ENCODE measurements at regions not wholly inside any gene's neighbourhood (a gene's known extent, or its start where the extent isn't known, plus 50 kb on each side); places are given as distances from the start of the nearest gene placed in this dataset.
"Not testable (repeated sequence)": the region's sequence is repeated elsewhere in the genome, so short reads cannot be mapped to it uniquely, and the experiment has no call there.

DNA sequence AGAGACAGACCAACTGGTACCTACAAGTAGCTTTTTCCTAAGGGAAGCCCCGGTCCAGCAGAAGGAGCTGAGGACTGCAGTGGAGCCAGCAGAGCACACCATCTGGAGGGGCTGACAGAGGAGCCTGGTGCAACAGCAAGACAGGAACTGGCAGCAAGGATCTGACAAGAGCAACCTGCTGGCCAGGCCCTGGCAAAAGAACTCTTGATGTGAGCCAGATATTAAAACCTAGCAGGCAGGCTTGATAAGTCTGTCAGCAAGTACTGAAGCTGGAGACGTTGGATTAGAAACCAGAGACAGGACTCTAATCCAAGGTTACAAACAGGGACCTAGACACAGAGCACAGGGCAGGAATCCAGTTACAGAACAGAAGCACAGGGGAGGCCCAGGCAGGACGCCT is 260.7 kb upstream of the MGAT5 start:
- no peak for TF ChIP-seq MYC (IDR thresholded peaks at IDR 0.05; ENCODE audit: low read depth, low read length)
- TF ChIP-seq MAX (IDR thresholded peaks at IDR 0.05; ENCODE audit: low read depth, low read length), result no peak
- TF ChIP-seq POLR2A (IDR thresholded peaks at IDR 0.05; ENCODE audit: extremely low read depth, insufficient read length), result no peak
- TF ChIP-seq, protein P1, sequence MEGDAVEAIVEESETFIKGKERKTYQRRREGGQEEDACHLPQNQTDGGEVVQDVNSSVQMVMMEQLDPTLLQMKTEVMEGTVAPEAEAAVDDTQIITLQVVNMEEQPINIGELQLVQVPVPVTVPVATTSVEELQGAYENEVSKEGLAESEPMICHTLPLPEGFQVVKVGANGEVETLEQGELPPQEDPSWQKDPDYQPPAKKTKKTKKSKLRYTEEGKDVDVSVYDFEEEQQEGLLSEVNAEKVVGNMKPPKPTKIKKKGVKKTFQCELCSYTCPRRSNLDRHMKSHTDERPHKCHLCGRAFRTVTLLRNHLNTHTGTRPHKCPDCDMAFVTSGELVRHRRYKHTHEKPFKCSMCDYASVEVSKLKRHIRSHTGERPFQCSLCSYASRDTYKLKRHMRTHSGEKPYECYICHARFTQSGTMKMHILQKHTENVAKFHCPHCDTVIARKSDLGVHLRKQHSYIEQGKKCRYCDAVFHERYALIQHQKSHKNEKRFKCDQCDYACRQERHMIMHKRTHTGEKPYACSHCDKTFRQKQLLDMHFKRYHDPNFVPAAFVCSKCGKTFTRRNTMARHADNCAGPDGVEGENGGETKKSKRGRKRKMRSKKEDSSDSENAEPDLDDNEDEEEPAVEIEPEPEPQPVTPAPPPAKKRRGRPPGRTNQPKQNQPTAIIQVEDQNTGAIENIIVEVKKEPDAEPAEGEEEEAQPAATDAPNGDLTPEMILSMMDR (IDR thresholded peaks at IDR 0.05; ENCODE audit: low read depth, low read length), result no peak
- no peak overlapping the region for H3K4me3 ChIP-seq (ENCODE audit: low read depth, low read length)
- DNase-seq (ENCODE audit: low read depth), result no peak

DNA sequence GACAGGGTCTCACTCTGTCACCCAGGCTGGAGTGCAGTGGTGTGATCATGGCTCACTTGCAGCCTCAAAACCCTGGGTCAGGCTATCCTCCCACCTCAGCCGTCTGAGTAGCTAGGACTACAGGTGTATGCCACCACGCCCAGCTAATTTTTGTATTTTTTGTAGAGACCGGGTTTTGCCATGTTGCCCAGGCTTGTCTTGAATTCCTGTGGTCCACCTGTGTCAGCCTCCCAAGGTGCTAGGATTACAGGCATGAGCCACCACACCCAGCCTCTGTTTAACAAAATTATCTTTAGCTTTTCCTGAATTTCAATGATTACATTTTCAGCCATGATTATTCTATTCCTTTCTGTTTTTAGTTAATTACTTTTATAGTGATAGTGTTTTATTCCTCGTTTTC is 255.1 kb upstream of the MGAT5 start:
- H3K4me3 ChIP-seq (ENCODE audit: low read depth, low read length); DNase-seq (ENCODE audit: low read depth): not testable (repeated sequence)

DNA sequence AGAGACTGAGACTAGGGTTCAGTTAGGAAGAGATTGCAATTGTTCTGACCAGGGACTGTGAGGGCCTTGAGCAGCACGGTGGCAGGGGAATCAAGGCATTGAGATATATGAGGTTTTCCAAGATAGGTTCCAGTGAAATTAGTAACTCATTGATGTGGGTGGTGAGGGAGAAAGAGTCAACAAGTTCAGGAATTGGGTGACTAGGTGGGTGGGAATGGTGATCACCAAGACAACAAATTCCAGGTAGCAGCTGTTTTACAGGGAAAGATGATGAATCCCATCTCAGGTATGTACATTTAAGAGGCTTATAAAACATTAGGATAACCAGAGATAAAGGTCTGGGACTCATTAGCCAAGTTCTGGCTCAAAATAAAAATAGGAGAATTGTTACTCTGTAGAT is 251.5 kb upstream of the MGAT5 start:
- H3K4me3 ChIP-seq (ENCODE audit: low read depth, low read length), result no peak overlapping the region
- no peak for TF ChIP-seq MAX (IDR thresholded peaks at IDR 0.05; ENCODE audit: low read depth, low read length)
- no peak for TF ChIP-seq POLR2A (IDR thresholded peaks at IDR 0.05; ENCODE audit: extremely low read depth, insufficient read length)
- no peak for TF ChIP-seq MYC (IDR thresholded peaks at IDR 0.05; ENCODE audit: low read depth, low read length)
- TF ChIP-seq, protein P1 (IDR thresholded peaks at IDR 0.05; ENCODE audit: low read depth, low read length), result no peak
- DNase-seq (ENCODE audit: low read depth), result no peak

DNA sequence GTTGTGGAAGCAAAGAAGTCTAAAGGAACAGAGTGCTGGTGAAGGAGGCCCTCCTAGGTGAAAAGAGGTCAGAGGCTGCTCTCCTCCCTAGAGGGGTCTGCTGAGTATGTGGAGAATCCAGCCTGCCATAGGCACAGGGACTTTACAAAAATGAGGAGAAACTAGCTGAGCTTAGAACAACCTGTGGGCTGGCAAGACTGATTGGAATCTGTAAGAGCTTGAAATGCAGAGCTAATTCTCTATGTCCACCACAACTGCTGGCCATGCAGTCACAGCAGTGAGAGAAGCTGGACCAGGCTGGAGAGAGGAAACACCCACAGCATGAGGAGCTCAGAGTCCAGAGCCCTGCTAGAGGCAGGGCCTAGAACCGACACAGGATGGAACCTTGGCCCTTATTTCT is 251.0 kb upstream of the MGAT5 start:
- no peak overlapping the region for H3K4me3 ChIP-seq (ENCODE audit: low read depth, low read length)
- TF ChIP-seq, protein P1 (IDR thresholded peaks at IDR 0.05; ENCODE audit: low read depth, low read length), result no peak
- TF ChIP-seq MYC (IDR thresholded peaks at IDR 0.05; ENCODE audit: low read depth, low read length), result no peak
- no peak for TF ChIP-seq MAX (IDR thresholded peaks at IDR 0.05; ENCODE audit: low read depth, low read length)
- TF ChIP-seq POLR2A (IDR thresholded peaks at IDR 0.05; ENCODE audit: extremely low read depth, insufficient read length), result no peak
- no peak for DNase-seq (ENCODE audit: low read depth)

DNA sequence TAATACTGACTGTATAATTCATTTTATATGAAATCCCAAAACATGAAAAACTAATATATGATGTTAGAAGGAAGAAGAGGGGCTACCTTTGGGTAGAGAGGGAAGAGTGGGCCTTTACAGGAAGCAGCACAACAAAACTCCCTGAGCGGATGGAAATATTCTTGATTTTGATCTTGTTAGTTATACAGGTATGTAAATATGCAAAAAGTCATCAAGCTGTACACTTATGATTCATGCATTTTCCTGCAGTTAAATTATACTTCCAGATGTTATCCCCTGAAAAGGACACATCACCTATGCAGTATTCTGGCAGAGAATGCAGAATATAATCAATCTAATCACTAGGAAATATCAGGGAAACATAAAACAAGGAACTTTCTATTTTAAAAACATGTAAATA is 249.4 kb upstream of the MGAT5 start:
- DNase-seq (ENCODE audit: low read depth), result no peak
- TF ChIP-seq MAX (IDR thresholded peaks at IDR 0.05; ENCODE audit: low read depth, low read length) (no peak), POLR2A (IDR thresholded peaks at IDR 0.05; ENCODE audit: extremely low read depth, insufficient read length) (no peak), MYC (IDR thresholded peaks at IDR 0.05; ENCODE audit: low read depth, low read length) (no peak)
- TF ChIP-seq, protein P1 (IDR thresholded peaks at IDR 0.05; ENCODE audit: low read depth, low read length), result no peak
- no peak overlapping the region for H3K4me3 ChIP-seq (ENCODE audit: low read depth, low read length)

DNA sequence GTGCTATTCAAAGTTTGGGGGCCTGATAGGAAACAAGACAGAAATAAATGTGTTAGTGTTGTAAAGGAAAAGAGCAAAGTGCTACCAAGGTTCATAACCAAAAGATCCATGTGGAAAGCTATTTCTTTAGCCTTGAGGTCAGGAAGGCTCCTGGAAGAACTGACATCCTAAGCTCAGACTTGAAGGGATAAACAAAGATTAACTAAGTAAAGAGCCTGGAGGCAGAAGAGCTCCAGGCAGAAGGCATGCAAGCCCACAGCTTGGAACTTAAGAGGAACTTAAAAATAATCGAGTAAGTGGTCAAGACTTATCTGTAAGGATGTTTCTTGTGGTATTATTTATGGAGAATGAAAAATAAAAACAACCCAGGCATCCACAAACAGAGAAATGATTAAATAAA is 245.0 kb upstream of the MGAT5 start:
- H3K4me3 ChIP-seq (ENCODE audit: low read depth, low read length), result no peak overlapping the region
- DNase-seq (ENCODE audit: low read depth), result no peak
- TF ChIP-seq MYC (IDR thresholded peaks at IDR 0.05; ENCODE audit: low read depth, low read length), result no peak
- TF ChIP-seq MAX (IDR thresholded peaks at IDR 0.05; ENCODE audit: low read depth, low read length), result no peak
- TF ChIP-seq, protein P1 (IDR thresholded peaks at IDR 0.05; ENCODE audit: low read depth, low read length), result no peak
- no peak for TF ChIP-seq POLR2A (IDR thresholded peaks at IDR 0.05; ENCODE audit: extremely low read depth, insufficient read length)

Data from NB4 (cell line).